T-helper 2 cell treated with Interferon-gamma antibody and Interleukin-4, amounts not matched to agents 100 ng/mL and 5 ng/mL, for 36 hours (primary cell): ENCODE measurements at regions not wholly inside any gene's neighbourhood (a gene's known extent, or its start where the extent isn't known, plus 50 kb on each side); places are given as distances from the start of the nearest gene placed in this dataset.
"Not testable (repeated sequence)": the region's sequence is repeated elsewhere in the genome, so short reads cannot be mapped to it uniquely, and the experiment has no call there.

Experiments
- intact Hi-C: fragments of 100-400 bp; cut with micrococcal nuclease; formaldehyde crosslinking; loops from one replicate; pipeline ENCODE4 v1.15.1; 2023

DNA sequence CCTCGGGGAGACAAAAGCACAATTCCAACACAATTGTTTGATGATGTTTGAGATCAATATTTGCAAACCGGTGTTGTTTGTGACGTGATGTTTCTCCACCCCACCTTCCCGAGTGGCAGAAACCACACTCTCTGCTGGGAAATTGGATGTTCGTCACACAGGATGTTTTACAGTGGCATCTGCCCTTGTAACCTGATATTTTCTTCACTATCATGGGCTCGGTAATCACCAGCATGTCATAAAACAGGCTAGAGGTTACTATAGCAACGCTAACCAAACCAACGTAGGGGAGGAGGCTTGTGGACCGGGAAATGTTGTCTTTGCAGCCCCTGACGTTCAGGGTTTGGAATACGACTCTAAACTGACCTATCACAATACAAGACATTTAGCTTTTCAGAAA, 454.5 kb downstream of the IRS2 start:
- intact Hi-C loops, result no loop called here

GRCh38 chr13:109331011-109331433, 455.4 kb downstream of the IRS2 start:
- intact Hi-C loops, result no loop called here

- intact Hi-C loops, result no loop called here
Measured at GRCh38 chr13:109330123-109330522, 456.3 kb downstream of the IRS2 start.

- intact Hi-C loops, result no loop called here
Measured at GRCh38 chr13:109329175-109329574, 457.2 kb downstream of the IRS2 start.

DNA sequence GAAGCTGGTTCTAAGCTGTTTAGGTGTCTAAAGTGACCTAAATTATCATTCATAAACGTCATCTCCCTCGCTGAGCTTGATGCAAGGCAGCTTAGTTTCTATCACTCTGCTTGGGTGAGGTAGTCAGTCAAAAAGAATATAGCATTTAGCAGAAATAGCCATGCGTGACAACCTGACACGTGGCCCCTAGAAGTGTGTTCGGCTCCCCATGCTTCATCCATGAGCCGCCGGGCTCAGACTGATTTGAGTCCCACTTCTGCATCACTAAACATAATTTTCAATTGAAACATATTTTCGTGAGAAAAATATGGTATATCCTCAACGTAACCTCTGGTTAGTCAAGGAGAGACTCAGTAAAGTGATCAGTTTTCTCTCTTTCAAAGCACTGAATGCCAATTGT, 459.8 kb downstream of the IRS2 start:
- intact Hi-C loops, result no loop called here

- intact Hi-C loops, result no loop called here
Measured at GRCh38 chr13:109323338-109323737, 463.0 kb downstream of the IRS2 start.

- intact Hi-C loops, result no loop called here
Measured at GRCh38 chr13:109318945-109319590, 467.3 kb downstream of the IRS2 start.

GRCh38 chr13:109315481-109315880, 470.9 kb downstream of the IRS2 start:
- intact Hi-C loops, result no loop called here

GRCh38 chr13:109314101-109314500, 472.3 kb downstream of the IRS2 start:
- intact Hi-C loops, result no loop called here

GRCh38 chr13:109312399-109312798, 474.0 kb downstream of the IRS2 start:
- intact Hi-C loops, result no loop called here

GRCh38 chr13:109311431-109311976, 474.9 kb downstream of the IRS2 start:
- intact Hi-C loops, result not testable (repeated sequence)

- intact Hi-C loops, result no loop called here
Measured at GRCh38 chr13:109309625-109310363, 476.6 kb downstream of the IRS2 start.

DNA sequence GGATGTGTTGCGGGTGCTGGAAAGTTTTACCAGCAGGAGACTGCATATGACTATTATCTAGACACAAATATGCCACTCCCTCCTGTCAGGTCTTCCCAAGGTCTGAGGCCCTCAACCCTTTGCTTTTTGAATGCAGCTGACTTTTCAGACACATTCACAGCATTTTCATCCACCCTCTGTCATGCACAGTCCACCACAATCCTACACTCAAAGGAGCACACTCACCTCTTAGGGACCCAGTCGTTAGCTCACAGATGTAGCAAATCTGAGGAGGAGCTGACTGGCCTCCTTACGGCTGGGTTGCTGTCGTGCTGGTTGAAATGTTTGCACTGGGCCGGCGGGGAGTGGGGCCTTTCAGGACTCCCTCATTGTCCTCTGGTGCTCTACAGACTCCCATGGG, 479.4 kb downstream of the IRS2 start:
- intact Hi-C loops, result no loop called here

- intact Hi-C loops, result no loop called here
Measured at GRCh38 chr13:109301726-109302125, 484.7 kb downstream of the IRS2 start.

GRCh38 chr13:109301276-109301675, 485.1 kb downstream of the IRS2 start:
- intact Hi-C loops, result no loop called here

DNA sequence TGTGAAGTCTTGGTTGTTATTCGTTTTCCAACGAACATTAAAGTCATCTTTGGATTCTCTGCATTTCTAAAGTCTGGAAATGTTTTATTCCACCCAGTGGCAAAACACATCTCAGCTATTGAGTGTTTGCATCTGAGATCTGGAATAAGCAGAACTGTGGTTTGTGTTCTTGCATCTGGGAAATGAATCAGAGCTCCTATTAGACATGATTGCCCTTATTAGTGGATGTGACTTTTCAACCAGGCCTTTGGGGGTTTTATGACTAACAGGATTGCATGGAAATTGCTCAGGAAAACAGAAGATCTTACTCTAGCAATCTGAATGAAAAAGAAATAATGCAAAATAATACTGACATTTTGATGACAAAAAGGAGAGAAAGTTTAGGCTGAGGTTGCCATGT, 488.8 kb downstream of the IRS2 start:
- intact Hi-C loops, result no loop called here

- intact Hi-C loops, result no loop called here
Measured at GRCh38 chr13:109293166-109293565, 493.2 kb downstream of the IRS2 start.

GRCh38 chr13:109288151-109288709, 498.2 kb downstream of the IRS2 start:
- intact Hi-C loops, result no loop called here

DNA sequence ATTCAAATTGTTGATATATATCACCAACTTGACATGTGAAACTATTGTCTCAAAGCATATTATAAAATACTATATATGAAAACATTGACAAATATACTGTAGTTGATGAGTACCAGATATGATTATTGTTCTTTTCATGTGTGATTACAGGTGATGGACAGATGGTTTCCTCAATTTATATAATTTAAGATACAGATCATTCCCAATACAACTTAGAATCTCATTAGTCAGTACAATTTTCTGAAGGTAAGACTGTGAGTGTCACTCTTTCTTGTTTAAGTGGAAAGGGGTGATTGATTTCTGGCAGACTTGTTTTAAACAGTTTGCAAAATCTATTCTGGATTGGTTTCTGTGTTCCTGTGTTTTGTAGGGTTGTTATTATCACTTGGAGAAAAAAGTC, 498.8 kb downstream of the IRS2 start:
- intact Hi-C loops, result no loop called here

GRCh38 chr13:109285586-109285985, 500.8 kb downstream of the IRS2 start:
- intact Hi-C loops, result no loop called here

DNA sequence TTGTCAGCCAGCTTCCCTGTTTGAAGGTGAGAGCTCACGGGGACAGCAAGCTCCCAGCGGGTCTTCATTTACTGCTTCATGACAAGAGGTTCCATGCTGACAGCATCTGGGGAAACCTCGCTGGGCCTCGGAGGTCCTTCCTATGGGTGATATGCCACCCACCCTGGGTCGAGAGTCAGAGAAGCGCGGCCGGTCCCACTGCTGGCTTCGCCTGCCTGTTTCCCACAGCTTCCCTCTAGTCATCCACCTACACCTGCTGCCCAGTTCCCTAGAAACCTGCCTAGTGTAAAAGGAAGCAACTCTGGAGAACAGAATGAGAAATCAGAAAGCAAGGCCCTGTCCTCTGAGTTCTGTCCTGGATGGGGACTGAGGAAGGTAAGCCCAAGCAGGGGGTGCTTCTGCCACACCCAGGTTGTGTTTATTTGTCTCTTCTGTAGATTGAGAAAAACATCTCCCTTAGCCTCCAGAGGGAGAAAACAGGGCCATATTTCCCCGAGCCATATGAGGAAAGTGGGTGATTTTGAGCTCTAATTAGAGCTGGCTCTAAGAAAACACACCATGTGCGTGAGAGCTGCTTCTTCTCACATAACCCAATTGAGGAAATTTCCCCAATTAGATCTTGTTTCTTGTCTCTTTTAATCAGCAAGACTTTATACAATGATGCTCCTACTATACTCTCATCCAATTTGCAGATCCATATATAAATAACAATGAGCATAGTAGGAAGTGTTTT, 504.3 kb downstream of the IRS2 start:
- intact Hi-C loops, result no loop called here
